ENCODE measurements at regions not wholly inside any gene's neighbourhood (a gene's known extent, or its start where the extent isn't known, plus 50 kb on each side); places are given as distances from the start of the nearest gene placed in this dataset.

- Histone ChIP-seq H3K9ac (no peak overlapping the region), H3K4me2 (no peak overlapping the region), H2AFZ (ENCODE audit: low read depth) (no peak overlapping the region), H3K4me1 (ENCODE audit: low read depth, poor library complexity, severe bottlenecking) (no peaks in the 10 kb centered on the region), H4K20me1 (ENCODE audit: insufficient read depth) (no peaks in the 10 kb centered on the region), H3K36me3 (ENCODE audit: insufficient read depth) (no peaks in the 10 kb centered on the region), H3K79me2 (ENCODE audit: insufficient read depth, low read depth) (no peaks in the 10 kb centered on the region), H3K4me3 (IDR thresholded peaks at IDR 0.05; ENCODE audit: insufficient read depth, low read depth, low read length) (no peak overlapping the region), H3K27me3 (ENCODE audit: insufficient read depth, low read depth) (no peaks in the 10 kb centered on the region), H3K27ac (no peak overlapping the region)
- TF ChIP-seq CTCF (conservative IDR thresholded peaks at IDR 0.05; ENCODE audit: low read depth, low read length) = no peak
Measured at GRCh38 chr10:124266468-124267230, 152.1 kb downstream of the OAT start.

- H2AFZ ChIP-seq (ENCODE audit: low read depth) = no peak overlapping the region
- H3K79me2 ChIP-seq (ENCODE audit: insufficient read depth, low read depth) = no peaks in the 10 kb centered on the region
- H3K4me3 ChIP-seq (IDR thresholded peaks at IDR 0.05; ENCODE audit: insufficient read depth, low read depth, low read length) = no peak overlapping the region
- H3K9ac ChIP-seq = no peak overlapping the region
- no peak for TF ChIP-seq CTCF (conservative IDR thresholded peaks at IDR 0.05; ENCODE audit: low read depth, low read length)
- no peak overlapping the region for H3K27ac ChIP-seq
- H3K36me3 ChIP-seq (ENCODE audit: insufficient read depth) = no peaks in the 10 kb centered on the region
- H3K4me1 ChIP-seq (ENCODE audit: low read depth, poor library complexity, severe bottlenecking) = no peaks in the 10 kb centered on the region
- H3K27me3 ChIP-seq (ENCODE audit: insufficient read depth, low read depth) = no peaks in the 10 kb centered on the region
- H4K20me1 ChIP-seq (ENCODE audit: insufficient read depth) = no peaks in the 10 kb centered on the region
- no peak overlapping the region for H3K4me2 ChIP-seq
Measured at GRCh38 chr10:124265776-124266467, 152.8 kb downstream of the OAT start.

- Histone ChIP-seq H3K4me3 (IDR thresholded peaks at IDR 0.05; ENCODE audit: insufficient read depth, low read depth, low read length) (no peak overlapping the region), H3K36me3 (ENCODE audit: insufficient read depth) (no peaks in the 10 kb centered on the region), H4K20me1 (ENCODE audit: insufficient read depth) (no peaks in the 10 kb centered on the region), H3K9ac (no peak overlapping the region), H2AFZ (ENCODE audit: low read depth) (no peak overlapping the region), H3K27me3 (ENCODE audit: insufficient read depth, low read depth) (no peaks in the 10 kb centered on the region), H3K79me2 (ENCODE audit: insufficient read depth, low read depth) (no peaks in the 10 kb centered on the region), H3K4me1 (ENCODE audit: low read depth, poor library complexity, severe bottlenecking) (no peaks in the 10 kb centered on the region), H3K27ac (no peak overlapping the region), H3K4me2 (no peak overlapping the region)
- no peak for TF ChIP-seq CTCF (conservative IDR thresholded peaks at IDR 0.05; ENCODE audit: low read depth, low read length)
Measured at GRCh38 chr10:124265391-124265745, 153.4 kb downstream of the OAT start.

- no peaks in the 10 kb centered on the region for H3K79me2 ChIP-seq (ENCODE audit: insufficient read depth, low read depth)
- H3K27me3 ChIP-seq (ENCODE audit: insufficient read depth, low read depth) = no peaks in the 10 kb centered on the region
- no peak overlapping the region for H2AFZ ChIP-seq (ENCODE audit: low read depth)
- H3K9ac ChIP-seq = no peak overlapping the region
- H4K20me1 ChIP-seq (ENCODE audit: insufficient read depth) = no peaks in the 10 kb centered on the region
- no peaks in the 10 kb centered on the region for H3K4me1 ChIP-seq (ENCODE audit: low read depth, poor library complexity, severe bottlenecking)
- no peak overlapping the region for H3K4me3 ChIP-seq (IDR thresholded peaks at IDR 0.05; ENCODE audit: insufficient read depth, low read depth, low read length)
- no peaks in the 10 kb centered on the region for H3K36me3 ChIP-seq (ENCODE audit: insufficient read depth)
- no peak for TF ChIP-seq CTCF (conservative IDR thresholded peaks at IDR 0.05; ENCODE audit: low read depth, low read length)
- no peak overlapping the region for H3K27ac ChIP-seq
- H3K4me2 ChIP-seq = no peak overlapping the region
Measured at GRCh38 chr10:124264711-124265390, 153.9 kb downstream of the OAT start.

All from KMS-11 (cell line).